ENCODE measurements at regions not wholly inside any gene's neighbourhood (a gene's known extent, or its start where the extent isn't known, plus 50 kb on each side); places are given as distances from the start of the nearest gene placed in this dataset.

GRCh38 chr10:4775808-4776207 is 50.2 kb upstream of the AKR1E2 start:
- ATAC-seq (ENCODE audit: poor library complexity) (no peak), DNase-seq (no peak)
- intact Hi-C loops (cut with DNase I) = loop anchor here (10.0 kb wide), 2 partner anchors 1541 to 1851 kb away; no protein-coding TSS in a partner anchor

- intact Hi-C loops (cut with DNase I) = loop anchor here (10.0 kb wide), 2 partner anchors 1537 to 1847 kb away; no protein-coding TSS in a partner anchor
- no peak for ATAC-seq (ENCODE audit: poor library complexity)
Measured at GRCh38 chr10:4772202-4772570, 53.8 kb upstream of the AKR1E2 start.

GRCh38 chr10:4771554-4772201 is 54.3 kb upstream of the AKR1E2 start:
- ATAC-seq (ENCODE audit: poor library complexity) = no peak
- intact Hi-C loops (cut with DNase I) = loop anchor here (10.0 kb wide), 2 partner anchors 1537 to 1847 kb away; no protein-coding TSS in a partner anchor
- no peak for DNase-seq

More at GRCh38 chr10:4772202-4772570, 53.8 kb upstream of the AKR1E2 start:
- no peak for DNase-seq

- intact Hi-C loops (cut with DNase I) = loop anchor here (10.0 kb wide), 2 partner anchors 1536 to 1846 kb away; no protein-coding TSS in a partner anchor
- ATAC-seq (ENCODE audit: poor library complexity) (peak; percentile 63), DNase-seq (no peak)
Measured at GRCh38 chr10:4770801-4771553, 55.0 kb upstream of the AKR1E2 start.

- DNase-seq (no peak), ATAC-seq (ENCODE audit: poor library complexity) (no peak)
- intact Hi-C loops (cut with DNase I) = loop anchor here (5.0 kb wide), 1 partner anchor 1571 kb away; no protein-coding TSS in a partner anchor
Measured at GRCh38 chr10:4768416-4768815, 57.6 kb upstream of the AKR1E2 start.

- intact Hi-C loops (cut with DNase I) = loop anchor here (5.0 kb wide), 1 partner anchor 1570 kb away; no protein-coding TSS in a partner anchor
- ATAC-seq (ENCODE audit: poor library complexity) (peak; percentile 81), DNase-seq (no peak)
Measured at GRCh38 chr10:4767033-4767814, 58.8 kb upstream of the AKR1E2 start.

- intact Hi-C loops (cut with DNase I) = loop anchor here (5.0 kb wide), 1 partner anchor 1569 kb away; no protein-coding TSS in a partner anchor
- peak; percentile 69 for ATAC-seq (ENCODE audit: poor library complexity)
- no peak for DNase-seq
Measured at GRCh38 chr10:4766454-4766853, 59.6 kb upstream of the AKR1E2 start.

GRCh38 chr10:4765428-4765827 is 60.6 kb upstream of the AKR1E2 start:
- DNase-seq (no peak), ATAC-seq (ENCODE audit: poor library complexity) (no peak)
- intact Hi-C loops (cut with DNase I) = loop anchor here (5.0 kb wide), 1 partner anchor 1568 kb away; no protein-coding TSS in a partner anchor

- no peak for ATAC-seq (ENCODE audit: poor library complexity)
- intact Hi-C loops (cut with DNase I) = loop anchor here (5.0 kb wide), 2 partner anchors 92 to 252 kb away; no protein-coding TSS in a partner anchor
- no peak for DNase-seq
Measured at GRCh38 chr10:4763960-4764428, 62.0 kb upstream of the AKR1E2 start.

GRCh38 chr10:4763513-4763912 is 62.5 kb upstream of the AKR1E2 start:
- intact Hi-C loops (cut with DNase I) = loop anchor here (5.0 kb wide), 2 partner anchors 91 to 251 kb away; no protein-coding TSS in a partner anchor
- ATAC-seq (ENCODE audit: poor library complexity) = no peak
- no peak for DNase-seq

GRCh38 chr10:4758256-4758655 is 67.8 kb upstream of the AKR1E2 start:
- no peak for DNase-seq
- no peak for ATAC-seq (ENCODE audit: poor library complexity)
- intact Hi-C loops (cut with DNase I) = no loop called here

GRCh38 chr10:4755286-4755989 is 70.6 kb upstream of the AKR1E2 start:
- ATAC-seq (ENCODE audit: poor library complexity) (peak; percentile 74), DNase-seq (no peak)
- intact Hi-C loops (cut with DNase I) = no loop called here

GRCh38 chr10:4754143-4754542 is 71.9 kb upstream of the AKR1E2 start:
- ATAC-seq (ENCODE audit: poor library complexity) (no peak), DNase-seq (no peak)
- intact Hi-C loops (cut with DNase I) = no loop called here

- DNase-seq (no peak), ATAC-seq (ENCODE audit: poor library complexity) (no peak)
Measured at GRCh38 chr10:4751211-4751610, 74.8 kb upstream of the AKR1E2 start.

GRCh38 chr10:4749271-4749574 is 76.8 kb upstream of the AKR1E2 start:
- DNase-seq = no peak
- no peak for ATAC-seq (ENCODE audit: poor library complexity)
- intact Hi-C loops (cut with DNase I) = no loop called here

More at GRCh38 chr10:4751211-4751610, 74.8 kb upstream of the AKR1E2 start:
- intact Hi-C loops (cut with DNase I) = no loop called here

GRCh38 chr10:4748491-4749270 is 77.3 kb upstream of the AKR1E2 start:
- no peak for ATAC-seq (ENCODE audit: poor library complexity)
- intact Hi-C loops (cut with DNase I) = no loop called here
- no peak for DNase-seq

- no peak for ATAC-seq (ENCODE audit: poor library complexity)
- no peak for DNase-seq
- intact Hi-C loops (cut with DNase I) = no loop called here
Measured at GRCh38 chr10:4742217-4742616, 83.8 kb upstream of the AKR1E2 start.

GRCh38 chr10:4740471-4740870 is 85.5 kb upstream of the AKR1E2 start:
- DNase-seq = no peak
- intact Hi-C loops (cut with DNase I) = no loop called here
- no peak for ATAC-seq (ENCODE audit: poor library complexity)
